ENCODE measurements at regions not wholly inside any gene's neighbourhood (a gene's known extent, or its start where the extent isn't known, plus 50 kb on each side); places are given as distances from the start of the nearest gene placed in this dataset.
"Not testable (repeated sequence)": the region's sequence is repeated elsewhere in the genome, so short reads cannot be mapped to it uniquely, and the experiment has no call there.

GRCh38 chr18:43978174-43978573 lies 700.9 kb upstream of the SYT4 start:
- H3K27me3 ChIP-seq (ENCODE audit: insufficient read depth, low read length): no peaks in the 10 kb centered on the region
- H3K9me3 ChIP-seq (ENCODE audit: low read length): no peaks in the 10 kb centered on the region
- H3K4me3 ChIP-seq (ENCODE audit: low read length): no peak overlapping the region
- no peak overlapping the region for H2AFZ ChIP-seq (ENCODE audit: low read depth, low read length)
- no peaks in the 10 kb centered on the region for H3K36me3 ChIP-seq (ENCODE audit: insufficient read depth, low read length)
- H3K4me1 ChIP-seq (ENCODE audit: insufficient read depth, low read length): peaks cover 5% of the 10 kb centered on the region

GRCh38 chr18:43982582-43982981 lies 698.1 kb upstream of the SETBP1 start:
- H2AFZ ChIP-seq (ENCODE audit: low read depth, low read length): no peak overlapping the region
- H3K4me1 ChIP-seq (ENCODE audit: insufficient read depth, low read length): peaks cover 5% of the 10 kb centered on the region
- H3K27me3 ChIP-seq (ENCODE audit: insufficient read depth, low read length): no peaks in the 10 kb centered on the region
- no peak overlapping the region for H3K4me3 ChIP-seq (ENCODE audit: low read length)
- H3K9me3 ChIP-seq (ENCODE audit: low read length): no peaks in the 10 kb centered on the region
- no peaks in the 10 kb centered on the region for H3K36me3 ChIP-seq (ENCODE audit: insufficient read depth, low read length)

- H2AFZ ChIP-seq (ENCODE audit: low read depth, low read length); H3K36me3 ChIP-seq (ENCODE audit: insufficient read depth, low read length); H3K9me3 ChIP-seq (ENCODE audit: low read length); H3K4me3 ChIP-seq (ENCODE audit: low read length); H3K4me1 ChIP-seq (ENCODE audit: insufficient read depth, low read length); H3K27me3 ChIP-seq (ENCODE audit: insufficient read depth, low read length): not testable (repeated sequence)
Observed at GRCh38 chr18:43987061-43987460, 693.6 kb upstream of the SETBP1 start.

GRCh38 chr18:43992741-43993140 lies 687.9 kb upstream of the SETBP1 start:
- Histone ChIP-seq H3K4me1 (ENCODE audit: insufficient read depth, low read length) (no peaks in the 10 kb centered on the region), H3K9me3 (ENCODE audit: low read length) (no peaks in the 10 kb centered on the region), H3K36me3 (ENCODE audit: insufficient read depth, low read length) (no peaks in the 10 kb centered on the region), H3K4me3 (ENCODE audit: low read length) (no peak overlapping the region), H2AFZ (ENCODE audit: low read depth, low read length) (no peak overlapping the region), H3K27me3 (ENCODE audit: insufficient read depth, low read length) (no peaks in the 10 kb centered on the region)

- H3K36me3 ChIP-seq (ENCODE audit: insufficient read depth, low read length): no peaks in the 10 kb centered on the region
- H2AFZ ChIP-seq (ENCODE audit: low read depth, low read length): no peak overlapping the region
- H3K9me3 ChIP-seq (ENCODE audit: low read length): no peaks in the 10 kb centered on the region
- no peaks in the 10 kb centered on the region for H3K4me1 ChIP-seq (ENCODE audit: insufficient read depth, low read length)
- no peak overlapping the region for H3K4me3 ChIP-seq (ENCODE audit: low read length)
- no peaks in the 10 kb centered on the region for H3K27me3 ChIP-seq (ENCODE audit: insufficient read depth, low read length)
Observed at GRCh38 chr18:43994381-43994780, 686.3 kb upstream of the SETBP1 start.

- no peaks in the 10 kb centered on the region for H3K27me3 ChIP-seq (ENCODE audit: insufficient read depth, low read length)
- H3K4me3 ChIP-seq (ENCODE audit: low read length): no peak overlapping the region
- no peaks in the 10 kb centered on the region for H3K36me3 ChIP-seq (ENCODE audit: insufficient read depth, low read length)
- H2AFZ ChIP-seq (ENCODE audit: low read depth, low read length): no peak overlapping the region
- H3K9me3 ChIP-seq (ENCODE audit: low read length): no peaks in the 10 kb centered on the region
- no peaks in the 10 kb centered on the region for H3K4me1 ChIP-seq (ENCODE audit: insufficient read depth, low read length)
Observed at GRCh38 chr18:44013871-44014270, 666.8 kb upstream of the SETBP1 start.

- Histone ChIP-seq H3K36me3 (ENCODE audit: insufficient read depth, low read length) (no peaks in the 10 kb centered on the region), H3K9me3 (ENCODE audit: low read length) (no peaks in the 10 kb centered on the region), H3K4me3 (ENCODE audit: low read length) (no peak overlapping the region), H3K4me1 (ENCODE audit: insufficient read depth, low read length) (no peaks in the 10 kb centered on the region), H2AFZ (ENCODE audit: low read depth, low read length) (no peak overlapping the region), H3K27me3 (ENCODE audit: insufficient read depth, low read length) (no peaks in the 10 kb centered on the region)
Observed at GRCh38 chr18:44025421-44025820, 655.3 kb upstream of the SETBP1 start.

- no peaks in the 10 kb centered on the region for H3K36me3 ChIP-seq (ENCODE audit: insufficient read depth, low read length)
- H3K4me3 ChIP-seq (ENCODE audit: low read length): no peak overlapping the region
- H3K9me3 ChIP-seq (ENCODE audit: low read length): no peaks in the 10 kb centered on the region
- H2AFZ ChIP-seq (ENCODE audit: low read depth, low read length): no peak overlapping the region
- no peaks in the 10 kb centered on the region for H3K27me3 ChIP-seq (ENCODE audit: insufficient read depth, low read length)
- peaks cover 4% of the 10 kb centered on the region for H3K4me1 ChIP-seq (ENCODE audit: insufficient read depth, low read length)
Observed at GRCh38 chr18:44028109-44028508, 652.6 kb upstream of the SETBP1 start.

- H3K4me3 ChIP-seq (ENCODE audit: low read length): no peak overlapping the region
- H3K9me3 ChIP-seq (ENCODE audit: low read length): no peaks in the 10 kb centered on the region
- no peaks in the 10 kb centered on the region for H3K27me3 ChIP-seq (ENCODE audit: insufficient read depth, low read length)
- H3K36me3 ChIP-seq (ENCODE audit: insufficient read depth, low read length): no peaks in the 10 kb centered on the region
- H2AFZ ChIP-seq (ENCODE audit: low read depth, low read length): no peak overlapping the region
- peaks cover 13% of the 10 kb centered on the region for H3K4me1 ChIP-seq (ENCODE audit: insufficient read depth, low read length)
Observed at GRCh38 chr18:44031063-44031462, 649.6 kb upstream of the SETBP1 start.

GRCh38 chr18:44033144-44033701 lies 647.5 kb upstream of the SETBP1 start:
- H3K36me3 ChIP-seq (ENCODE audit: insufficient read depth, low read length): no peaks in the 10 kb centered on the region
- H3K4me1 ChIP-seq (ENCODE audit: insufficient read depth, low read length): peaks cover 22% of the 10 kb centered on the region
- no peak overlapping the region for H2AFZ ChIP-seq (ENCODE audit: low read depth, low read length)
- no peak overlapping the region for H3K4me3 ChIP-seq (ENCODE audit: low read length)
- H3K27me3 ChIP-seq (ENCODE audit: insufficient read depth, low read length): no peaks in the 10 kb centered on the region
- no peaks in the 10 kb centered on the region for H3K9me3 ChIP-seq (ENCODE audit: low read length)

GRCh38 chr18:44035554-44035953 lies 645.1 kb upstream of the SETBP1 start:
- no peaks in the 10 kb centered on the region for H3K36me3 ChIP-seq (ENCODE audit: insufficient read depth, low read length)

GRCh38 chr18:44036501-44036900 lies 644.2 kb upstream of the SETBP1 start:
- no peaks in the 10 kb centered on the region for H3K27me3 ChIP-seq (ENCODE audit: insufficient read depth, low read length)
- H3K4me3 ChIP-seq (ENCODE audit: low read length): no peak overlapping the region
- H3K4me1 ChIP-seq (ENCODE audit: insufficient read depth, low read length): peaks cover 23% of the 10 kb centered on the region
- no peak overlapping the region for H2AFZ ChIP-seq (ENCODE audit: low read depth, low read length)
- no peaks in the 10 kb centered on the region for H3K36me3 ChIP-seq (ENCODE audit: insufficient read depth, low read length)
- H3K9me3 ChIP-seq (ENCODE audit: low read length): no peaks in the 10 kb centered on the region

More at GRCh38 chr18:44035554-44035953, 645.1 kb upstream of the SETBP1 start:
- H3K4me3 ChIP-seq (ENCODE audit: low read length): no peak overlapping the region
- no peaks in the 10 kb centered on the region for H3K27me3 ChIP-seq (ENCODE audit: insufficient read depth, low read length)
- no peaks in the 10 kb centered on the region for H3K9me3 ChIP-seq (ENCODE audit: low read length)
- no peak overlapping the region for H2AFZ ChIP-seq (ENCODE audit: low read depth, low read length)
- peaks cover 22% of the 10 kb centered on the region for H3K4me1 ChIP-seq (ENCODE audit: insufficient read depth, low read length)

- no peaks in the 10 kb centered on the region for H3K27me3 ChIP-seq (ENCODE audit: insufficient read depth, low read length)
- no peak overlapping the region for H2AFZ ChIP-seq (ENCODE audit: low read depth, low read length)
- H3K4me3 ChIP-seq (ENCODE audit: low read length): no peak overlapping the region
- no peaks in the 10 kb centered on the region for H3K36me3 ChIP-seq (ENCODE audit: insufficient read depth, low read length)
- H3K4me1 ChIP-seq (ENCODE audit: insufficient read depth, low read length): peaks cover 22% of the 10 kb centered on the region
- no peaks in the 10 kb centered on the region for H3K9me3 ChIP-seq (ENCODE audit: low read length)
Observed at GRCh38 chr18:44039216-44039615, 641.5 kb upstream of the SETBP1 start.

GRCh38 chr18:44039826-44040225 lies 640.9 kb upstream of the SETBP1 start:
- H3K4me3 ChIP-seq (ENCODE audit: low read length): no peak overlapping the region
- no peaks in the 10 kb centered on the region for H3K36me3 ChIP-seq (ENCODE audit: insufficient read depth, low read length)
- H3K27me3 ChIP-seq (ENCODE audit: insufficient read depth, low read length): no peaks in the 10 kb centered on the region
- peaks cover 22% of the 10 kb centered on the region for H3K4me1 ChIP-seq (ENCODE audit: insufficient read depth, low read length)
- no peaks in the 10 kb centered on the region for H3K9me3 ChIP-seq (ENCODE audit: low read length)
- no peak overlapping the region for H2AFZ ChIP-seq (ENCODE audit: low read depth, low read length)
